Stimulated activated naive CD4-positive, alpha-beta T cell (primary cell): ENCODE measurements at regions not wholly inside any gene's neighbourhood (a gene's known extent, or its start where the extent isn't known, plus 50 kb on each side); places are given as distances from the start of the nearest gene placed in this dataset.

Source experiments
- DNase-seq, 6 experiments: peaks; one replicate each; lab custom pipeline; 2025; lab: John Stamatoyannopoulos, UW

- no peak for DNase-seq
Observed at GRCh38 chr1:5010236-5010635, 355.8 kb downstream of the AJAP1 start.

- no peak for DNase-seq
Observed at GRCh38 chr1:5009376-5010065, 355.1 kb downstream of the AJAP1 start.

- DNase-seq: no peak
Observed at GRCh38 chr1:5005171-5005570, 350.8 kb downstream of the AJAP1 start.

GRCh38 chr1:5002676-5003075 lies 348.3 kb downstream of the AJAP1 start:
- no peak for DNase-seq

GRCh38 chr1:5001466-5001865 lies 347.1 kb downstream of the AJAP1 start:
- no peak for DNase-seq

GRCh38 chr1:4986306-4986705 lies 331.9 kb downstream of the AJAP1 start:
- DNase-seq: no peak

- no peak for DNase-seq
Observed at GRCh38 chr1:4984841-4985240, 330.4 kb downstream of the AJAP1 start.

- DNase-seq: no peak
Observed at GRCh38 chr1:4980211-4980610, 325.8 kb downstream of the AJAP1 start.

GRCh38 chr1:4978660-4979390 lies 324.4 kb downstream of the AJAP1 start:
- DNase-seq: no peak

- DNase-seq: no peak
Observed at GRCh38 chr1:4977701-4978100, 323.3 kb downstream of the AJAP1 start.

- no peak for DNase-seq
Observed at GRCh38 chr1:4976859-4977440, 322.5 kb downstream of the AJAP1 start.

GRCh38 chr1:4975856-4976255 lies 321.4 kb downstream of the AJAP1 start:
- no peak for DNase-seq

- no peak for DNase-seq
Observed at GRCh38 chr1:4974981-4975685, 320.7 kb downstream of the AJAP1 start.

GRCh38 chr1:4973341-4973740 lies 318.9 kb downstream of the AJAP1 start:
- DNase-seq: no peak

GRCh38 chr1:4972761-4973320 lies 318.4 kb downstream of the AJAP1 start:
- DNase-seq: no peak

- DNase-seq: no peak
Observed at GRCh38 chr1:4971666-4972065, 317.3 kb downstream of the AJAP1 start.

- DNase-seq: no peak
Observed at GRCh38 chr1:4970532-4970931, 316.1 kb downstream of the AJAP1 start.

- DNase-seq: no peak
Observed at GRCh38 chr1:4969556-4970129, 315.2 kb downstream of the AJAP1 start.

GRCh38 chr1:4965346-4966075 lies 311.1 kb downstream of the AJAP1 start:
- DNase-seq: no peak

- DNase-seq: no peak
Observed at GRCh38 chr1:4964634-4965345, 310.4 kb downstream of the AJAP1 start.

GRCh38 chr1:4963251-4963650 lies 308.8 kb downstream of the AJAP1 start:
- DNase-seq: no peak
